Activated B cell treated with CpG ODN at 0.5 μM for 24 hours (primary cell): ENCODE measurements at regions not wholly inside any gene's neighbourhood (a gene's known extent, or its start where the extent isn't known, plus 50 kb on each side); places are given as distances from the start of the nearest gene placed in this dataset.

Source experiments
- ATAC-seq: fragments of 200-7000 bp; cut with Tn5 transposase; one replicate; pipeline ENCODE4 v1.10.0; 2021; ENCODE audit warnings: low read depth, mild to moderate bottlenecking, moderate library complexity
- CTCF ChIA-PET: fragments of 350-600 bp; sonication (Branson Sonifier 250); formaldehyde crosslinking; loops from one replicate; lab custom pipeline; 2021; ENCODE audit warnings: antibody characterized with exemption; lab: Charles Lee
- POLR2A ChIA-PET: fragments of 350-600 bp; sonication (Branson Sonifier 250); formaldehyde crosslinking; loops from one replicate; lab custom pipeline; 2021; ENCODE audit warnings: antibody characterized with exemption; lab: Charles Lee
- DNase-seq: peaks from one replicate; pipeline ENCODE4 v3.0.0; 2022
- H3K27ac Mint-ChIP-seq: one replicate; pipeline ENCODE4 v1.8.0; 2020; ENCODE audit warnings: mixed read lengths
- H3K27me3 Mint-ChIP-seq: one replicate; pipeline ENCODE4 v1.8.0; 2021; ENCODE audit warnings: mixed read lengths
- H3K36me3 Mint-ChIP-seq: one replicate; pipeline ENCODE4 v1.8.0; 2021; ENCODE audit warnings: low read depth, mixed read lengths
- H3K4me1 Mint-ChIP-seq: one replicate; pipeline ENCODE4 v1.8.0; 2021; ENCODE audit warnings: mixed read lengths
- H3K4me3 Mint-ChIP-seq: one replicate; pipeline ENCODE4 v1.8.0; 2020; ENCODE audit warnings: mild to moderate bottlenecking, mixed read lengths
- H3K9me3 Mint-ChIP-seq: one replicate; pipeline ENCODE4 v1.8.0; 2020; ENCODE audit warnings: mixed read lengths
- intact Hi-C: fragments of 100-400 bp; cut with micrococcal nuclease; formaldehyde crosslinking; loops from one replicate; pipeline ENCODE4 v1.15.1; 2024
- TF ChIP-seq, protein P1 (sequence below): fragments of 200-600 bp; IDR thresholded peaks from one replicate; pipeline ENCODE4 v1.8.0; 2022; ENCODE audit warnings: antibody characterized with exemption, mild to moderate bottlenecking

DNA sequence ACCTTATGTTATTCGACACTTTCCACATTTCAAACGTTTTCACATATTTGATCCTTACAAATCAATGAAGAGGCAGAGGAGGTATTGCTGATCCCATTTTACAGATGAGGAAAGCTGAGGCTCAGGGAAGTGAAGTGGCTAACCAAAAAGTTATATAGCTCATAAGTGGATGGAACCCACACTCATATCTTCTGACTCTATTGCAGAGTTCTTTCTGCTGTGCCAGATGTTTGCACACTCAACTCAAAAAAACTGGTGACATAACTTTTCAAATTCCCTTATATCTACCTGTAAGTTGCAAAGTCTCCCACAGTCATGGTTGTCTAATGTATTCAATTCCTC lies 84.0 kb upstream of the SETMAR start:
- no peak overlapping the region for H3K4me3 Mint-ChIP-seq
- ATAC-seq (no peak), DNase-seq (no peak)
- ChIA-PET POLR2A (no interaction called here), CTCF (no interaction called here)
- peaks cover 12% of the 10 kb centered on the region for H3K9me3 Mint-ChIP-seq
- TF ChIP-seq, protein P1, sequence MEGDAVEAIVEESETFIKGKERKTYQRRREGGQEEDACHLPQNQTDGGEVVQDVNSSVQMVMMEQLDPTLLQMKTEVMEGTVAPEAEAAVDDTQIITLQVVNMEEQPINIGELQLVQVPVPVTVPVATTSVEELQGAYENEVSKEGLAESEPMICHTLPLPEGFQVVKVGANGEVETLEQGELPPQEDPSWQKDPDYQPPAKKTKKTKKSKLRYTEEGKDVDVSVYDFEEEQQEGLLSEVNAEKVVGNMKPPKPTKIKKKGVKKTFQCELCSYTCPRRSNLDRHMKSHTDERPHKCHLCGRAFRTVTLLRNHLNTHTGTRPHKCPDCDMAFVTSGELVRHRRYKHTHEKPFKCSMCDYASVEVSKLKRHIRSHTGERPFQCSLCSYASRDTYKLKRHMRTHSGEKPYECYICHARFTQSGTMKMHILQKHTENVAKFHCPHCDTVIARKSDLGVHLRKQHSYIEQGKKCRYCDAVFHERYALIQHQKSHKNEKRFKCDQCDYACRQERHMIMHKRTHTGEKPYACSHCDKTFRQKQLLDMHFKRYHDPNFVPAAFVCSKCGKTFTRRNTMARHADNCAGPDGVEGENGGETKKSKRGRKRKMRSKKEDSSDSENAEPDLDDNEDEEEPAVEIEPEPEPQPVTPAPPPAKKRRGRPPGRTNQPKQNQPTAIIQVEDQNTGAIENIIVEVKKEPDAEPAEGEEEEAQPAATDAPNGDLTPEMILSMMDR: no peak
- intact Hi-C loops: no loop called here
- H3K4me1 Mint-ChIP-seq: peaks cover 23% of the 10 kb centered on the region
- no peaks in the 10 kb centered on the region for H3K36me3 Mint-ChIP-seq
- no peaks in the 10 kb centered on the region for H3K27me3 Mint-ChIP-seq
- no peak overlapping the region for H3K27ac Mint-ChIP-seq

DNA sequence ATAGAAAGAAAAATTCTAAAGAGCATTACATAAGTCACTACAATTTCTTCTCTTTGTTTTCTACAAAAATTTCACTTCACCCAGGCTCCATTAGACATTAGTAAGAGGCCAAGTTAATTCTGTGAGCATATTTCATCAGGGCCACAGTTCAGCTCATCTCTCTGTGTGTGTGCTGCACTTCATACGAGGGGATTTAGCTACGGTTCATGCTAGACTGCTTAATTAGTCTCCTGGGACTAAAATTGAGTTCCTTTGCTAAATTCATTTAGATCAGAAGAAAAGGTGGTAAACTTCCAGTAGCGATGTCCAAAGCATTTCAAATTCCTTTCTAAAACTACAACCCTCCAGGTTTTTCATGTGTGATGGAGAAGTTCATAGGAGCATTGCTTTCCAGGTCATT lies 83.1 kb upstream of the SETMAR start:
- Mint-ChIP-seq H3K27ac (no peak overlapping the region), H3K36me3 (no peaks in the 10 kb centered on the region), H3K27me3 (no peaks in the 10 kb centered on the region), H3K9me3 (peaks cover 10% of the 10 kb centered on the region), H3K4me1 (peaks cover 23% of the 10 kb centered on the region), H3K4me3 (no peak overlapping the region)
- CTCF ChIA-PET: no interaction called here
- ATAC-seq: no peak
- TF ChIP-seq, protein P1: no peak
- POLR2A ChIA-PET: no interaction called here
- intact Hi-C loops: no loop called here
- no peak for DNase-seq

GRCh38 chr3:4222574-4223175 lies 80.5 kb upstream of the SETMAR start:
- Mint-ChIP-seq H3K9me3 (no peaks in the 10 kb centered on the region), H3K27ac (no peak overlapping the region), H3K4me1 (peaks cover 23% of the 10 kb centered on the region), H3K4me3 (no peak overlapping the region), H3K27me3 (no peaks in the 10 kb centered on the region), H3K36me3 (no peaks in the 10 kb centered on the region)
- TF ChIP-seq, protein P1: no peak
- intact Hi-C loops: no loop called here
- ATAC-seq (no peak), DNase-seq (no peak)
- ChIA-PET CTCF (no interaction called here), POLR2A (no interaction called here)

- no peaks in the 10 kb centered on the region for H3K27me3 Mint-ChIP-seq
- TF ChIP-seq, protein P1: no peak
- DNase-seq (no peak), ATAC-seq (no peak)
- intact Hi-C loops: no loop called here
- CTCF ChIA-PET: no interaction called here
- H3K9me3 Mint-ChIP-seq: no peaks in the 10 kb centered on the region
- no peak overlapping the region for H3K4me3 Mint-ChIP-seq
- no peaks in the 10 kb centered on the region for H3K36me3 Mint-ChIP-seq
- POLR2A ChIA-PET: no interaction called here
- H3K4me1 Mint-ChIP-seq: peaks cover 23% of the 10 kb centered on the region
- no peak overlapping the region for H3K27ac Mint-ChIP-seq
Measured at GRCh38 chr3:4223777-4224176, 79.4 kb upstream of the SETMAR start.

DNA sequence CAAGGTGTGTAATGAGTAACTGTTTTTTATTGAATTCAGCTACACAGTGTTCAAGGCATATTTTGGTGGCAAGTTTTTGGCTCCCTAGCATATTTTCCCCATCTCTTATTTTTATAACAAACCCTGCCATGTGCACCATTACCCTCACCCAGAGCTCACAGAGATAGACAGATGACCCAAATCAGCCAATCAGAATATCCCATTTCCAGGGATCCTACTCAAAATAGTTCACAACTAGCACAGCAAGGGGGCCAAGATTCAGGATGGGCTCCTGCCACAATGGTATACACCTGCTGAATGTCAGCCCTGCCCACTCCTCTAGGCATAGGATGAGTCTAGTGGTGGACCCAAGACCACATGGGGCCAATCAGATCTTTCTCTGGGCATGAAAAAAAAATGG lies 78.8 kb upstream of the SETMAR start:
- H3K36me3 Mint-ChIP-seq: no peaks in the 10 kb centered on the region
- DNase-seq: no peak
- ATAC-seq: no peak
- ChIA-PET POLR2A (no interaction called here), CTCF (no interaction called here)
- no peaks in the 10 kb centered on the region for H3K9me3 Mint-ChIP-seq
- H3K4me1 Mint-ChIP-seq: peaks cover 19% of the 10 kb centered on the region
- TF ChIP-seq, protein P1: no peak
- H3K27me3 Mint-ChIP-seq: no peaks in the 10 kb centered on the region
- no peak overlapping the region for H3K27ac Mint-ChIP-seq
- no peak overlapping the region for H3K4me3 Mint-ChIP-seq
- intact Hi-C loops: no loop called here
